GM12878 (cell line): ENCODE measurements at regions not wholly inside any gene's neighbourhood (a gene's known extent, or its start where the extent isn't known, plus 50 kb on each side); places are given as distances from the start of the nearest gene placed in this dataset.

Source experiments
- ATAC-seq: fragments of 200-7000 bp; cut with Tn5 transposase; 3 replicates; pipeline ENCODE4 v1.9.1; 2020; ENCODE audit warnings: mild to moderate bottlenecking, moderate library complexity
- BruUV-seq: library from RNA; stranded (reverse); fragments of 400-500 nt; replicated peaks from 2 replicates; lab custom pipeline; 2021; lab: Mats Ljungman, UMichigan
- CTCF ChIA-PET: fragments of 300-600 bp; sonication (Branson Sonifier 250); formaldehyde crosslinking; extraction: SDS; loops from one replicate; lab custom pipeline; 2021; ENCODE audit warnings: inconsistent platforms; lab: Yijun Ruan, JAX
- POLR2A ChIA-PET: fragments of 350-600 bp; formaldehyde crosslinking; extraction: SDS; loops from one replicate; lab custom pipeline; 2021; ENCODE audit warnings: inconsistent platforms; lab: Charles Lee
- RAD21 ChIA-PET: fragments of 300-600 bp; sonication (Branson Sonifier 250); formaldehyde crosslinking; loops from one replicate; lab custom pipeline; 2023; ENCODE audit warnings: antibody characterized with exemption; ENCODE audit not compliant: unreplicated experiment; lab: Charles Lee
- SMC1A ChIA-PET: fragments of 300-600 bp; sonication (Branson Sonifier 250); formaldehyde crosslinking; loops from one replicate; lab custom pipeline; 2023; ENCODE audit not compliant: unreplicated experiment, uncharacterized antibody; lab: Charles Lee
- DNase-seq: peaks from one replicate; pipeline ENCODE4 v3.0.0-alpha.2; 2011; ENCODE audit warnings: low read depth, low spot score
- FAIRE-seq: peaks from 3 replicates; lab custom pipeline; 2011; peaks lifted over from hg19 to GRCh38; lab: Jason Lieb, UNC
- H2AFZ ChIP-seq: 2 replicates; pipeline ENCODE4 v1.6.0; 2011; ENCODE audit warnings: low read depth, low read length, control low read depth; ENCODE audit not compliant: control insufficient read depth
- H3K27ac ChIP-seq: 2 replicates; pipeline ENCODE4 v1.5.1; 2011; ENCODE audit warnings: control low read depth; ENCODE audit not compliant: control insufficient read depth, insufficient read depth
- H3K27me3 ChIP-seq, 2 experiments: replicated peaks in 1 of 2; 2 replicates each; pipeline versions ENCODE4 v1.6.0 to v1.6.1; 2011; ENCODE audit warnings: low read length in 1 of 2; ENCODE audit not compliant: control insufficient read depth in 2 of 2, insufficient read depth in 2 of 2
- H3K36me3 ChIP-seq, 2 experiments: 2 replicates each; pipeline ENCODE4 v1.5.1; 2011; ENCODE audit warnings: low read length in 1 of 2; ENCODE audit not compliant: control insufficient read depth in 2 of 2, insufficient read depth in 2 of 2
- H3K4me1 ChIP-seq: 2 replicates; pipeline ENCODE4 v1.6.1; 2011; ENCODE audit warnings: mild to moderate bottlenecking, low read length, moderate library complexity, mixed read lengths; ENCODE audit not compliant: control insufficient read depth, insufficient read depth
- H3K4me2 ChIP-seq: 2 replicates; pipeline ENCODE4 v1.6.0; 2011; ENCODE audit warnings: control low read depth; ENCODE audit not compliant: control insufficient read depth, insufficient read depth
- H3K4me3 ChIP-seq: fragments of 200-600 bp; sonication (generic); 2 replicates; pipeline ENCODE4 v1.5.1; 2016
- H3K79me2 ChIP-seq: 2 replicates; pipeline ENCODE4 v1.6.0; 2011; ENCODE audit warnings: low read length; ENCODE audit not compliant: control insufficient read depth, insufficient read depth
- H3K9ac ChIP-seq: 2 replicates; pipeline ENCODE4 v1.8.0; 2011; ENCODE audit warnings: low read length, control low read depth, mixed read lengths; ENCODE audit not compliant: control insufficient read depth, insufficient read depth
- H3K9me3 ChIP-seq: replicated peaks from 3 replicates; pipeline ENCODE4 v1.5.1; 2011; ENCODE audit warnings: mild to moderate bottlenecking, low read length; ENCODE audit not compliant: control insufficient read depth, insufficient read depth
- H4K20me1 ChIP-seq: 2 replicates; pipeline ENCODE4 v1.6.0; 2011; ENCODE audit not compliant: control insufficient read depth, insufficient read depth
- CEBPZ ChIP-seq: fragments of 150-350 bp; IDR thresholded peaks from 2 replicates; pipeline ENCODE4 v1.6.1; 2016; ENCODE audit warnings: low read depth, low read length
- CHD4 ChIP-seq: fragments of 200-600 bp; sonication (generic); IDR thresholded peaks from 2 replicates; pipeline ENCODE4 v1.6.1; 2016; ENCODE audit warnings: mild to moderate bottlenecking
- EZH2 ChIP-seq: IDR thresholded peaks from 2 replicates; pipeline ENCODE4 v1.6.1; 2012; ENCODE audit warnings: low read depth, mild to moderate bottlenecking, control low read depth, inconsistent platforms, low read length, borderline replicate concordance; ENCODE audit not compliant: control insufficient read depth
- GATAD2B ChIP-seq: fragments of 450-650 bp; conservative IDR thresholded peaks from 2 replicates; pipeline ENCODE4 v1.6.1; 2017; ENCODE audit warnings: low read depth, mild to moderate bottlenecking, moderate library complexity
- MEF2B ChIP-seq: fragments of 450-650 bp; IDR thresholded peaks from 2 replicates; pipeline ENCODE4 v1.6.1; 2018; ENCODE audit warnings: mild to moderate bottlenecking, moderate library complexity; ENCODE audit not compliant: partially characterized antibody, poor library complexity, severe bottlenecking
- NFYB ChIP-seq: IDR thresholded peaks from 2 replicates; pipeline ENCODE4 v1.6.1; 2011; ENCODE audit warnings: low read depth, mild to moderate bottlenecking, low read length, improper control_type of control experiment, moderate library complexity; ENCODE audit not compliant: insufficient read depth
- PRDM15 ChIP-seq: fragments of 450-650 bp; formaldehyde crosslinking; IDR thresholded peaks from 2 replicates; pipeline ENCODE4 v1.4.0; 2020; ENCODE audit warnings: mild to moderate bottlenecking, moderate library complexity
- SMAD1 ChIP-seq: fragments of 450-650 bp; IDR thresholded peaks from 2 replicates; pipeline ENCODE4 v1.6.1; 2018; ENCODE audit warnings: mild to moderate bottlenecking, low read depth; ENCODE audit not compliant: partially characterized antibody
- USF1 ChIP-seq: IDR thresholded peaks from 2 replicates; pipeline ENCODE4 v1.6.1; 2011; ENCODE audit warnings: borderline replicate concordance, low read depth, mild to moderate bottlenecking, moderate library complexity, mixed read lengths, low read length; ENCODE audit not compliant: insufficient read depth; ENCODE audit errors: extremely low read length
- YY1 ChIP-seq: IDR thresholded peaks from 2 replicates; pipeline ENCODE4 v1.6.1; 2011; ENCODE audit warnings: low read depth, mild to moderate bottlenecking, low read length
- ZBED1 ChIP-seq: IDR thresholded peaks from 2 replicates; pipeline ENCODE4 v1.6.1; 2016; ENCODE audit warnings: borderline replicate concordance
- WGBS: methylation state at CpG from one replicate; pipeline ENCODE4 v1.1.6; 2016; ENCODE audit warnings: low lambda C conversion rate; ENCODE audit not compliant: insufficient replicate concordance, insufficient coverage; ENCODE audit errors: missing lambda C conversion rate; 5-methylcytosine and 5-hydroxymethylcytosine counted together
- in situ Hi-C: fragments of 300-500 bp; cut with MboI; formaldehyde crosslinking; loops from 9 replicates; pipeline ENCODE4 v1.14.3; 2018; ENCODE audit warnings: mixed read lengths
- intact Hi-C: fragments of 100-400 bp; cut with micrococcal nuclease; formaldehyde crosslinking; loops from one replicate; pipeline ENCODE4 v1.14.2; 2022; ENCODE audit not compliant: unreplicated experiment

GRCh38 chr5:155311721-155312120 is 298.2 kb downstream of the KIF4B start:
- intact Hi-C loops: no loop called here

More at GRCh38 chr5:155311721-155312120, 298.2 kb downstream of the KIF4B start:
- H4K20me1 ChIP-seq: no peaks in the 10 kb centered on the region
- no peak overlapping the region for H3K4me2 ChIP-seq
- no peak overlapping the region for H3K9ac ChIP-seq
- WGBS: 0% methylated on average over 1 of the region's 1 CpG
- RAD21 ChIA-PET: no interaction called here
- H3K79me2 ChIP-seq: no peaks in the 10 kb centered on the region
- no peaks in the 10 kb centered on the region; a peak in 2 of 4 replicates for H3K27me3 ChIP-seq
- H3K36me3 ChIP-seq: no peaks in the 10 kb centered on the region
- in situ Hi-C loops: no loop called here
- H3K27ac ChIP-seq: no peak overlapping the region
- no peaks in the 10 kb centered on the region for H3K9me3 ChIP-seq
- ATAC-seq: no peak
- TF ChIP-seq SMAD1 (no peak), ZBED1 (no peak), NFYB (no peak), CEBPZ (no peak), GATAD2B (no peak), USF1 (no peak), YY1 (no peak), EZH2 (no peak), CHD4 (no peak), MEF2B (no peak), PRDM15 (CRISPR knock-in tag) (no peak)
- FAIRE-seq: no peak
- H3K4me3 ChIP-seq: no peak overlapping the region
- CTCF ChIA-PET: no interaction called here
- BruUV-seq: no TSS peak
- SMC1A ChIA-PET: no interaction called here
- H3K4me1 ChIP-seq: no peaks in the 10 kb centered on the region
- DNase-seq: no peak
- no peak overlapping the region for H2AFZ ChIP-seq
- POLR2A ChIA-PET: no interaction called here
